Psoas muscle (tissue), 7 donors: ENCODE measurements at regions not wholly inside any gene's neighbourhood (a gene's known extent, or its start where the extent isn't known, plus 50 kb on each side); places are given as distances from the start of the nearest gene placed in this dataset.
A peak's percentile ranks its signal among the peaks of the same experiment; 100 is the strongest.

Experiments
- ATAC-seq, 4 donors: fragments of 200-7000 bp; cut with Tn5 transposase; one replicate each; pipeline ENCODE4 v1.9.1; 2020; ENCODE audit warnings: moderate library complexity in 3 of 4, mild to moderate bottlenecking in 2 of 4
- DNase-seq, 2 donors: peaks; one replicate each; pipeline ENCODE4 v3.0.0-alpha.2; 2020
- H3K27ac ChIP-seq: fragments of 200-600 bp; one replicate; pipeline ENCODE4 v1.8.0; 2022
- H3K27me3 ChIP-seq, 3 donors: fragments of 200-600 bp in 1 of 3; one replicate each; pipeline versions ENCODE4 v1.6.1 to v1.8.0; 2013 to 2022; ENCODE audit warnings: low read length in 2 of 3, mild to moderate bottlenecking in 2 of 3, moderate library complexity in 1 of 3; ENCODE audit not compliant: insufficient read depth in 3 of 3
- H3K36me3 ChIP-seq, 2 donors: fragments of 200-600 bp in 1 of 2; one replicate each; pipeline versions ENCODE4 v1.6.1 to v1.8.0; 2013 to 2022; ENCODE audit warnings: low read depth in 1 of 2, mild to moderate bottlenecking in 1 of 2, moderate library complexity in 1 of 2; ENCODE audit not compliant: insufficient read depth in 1 of 2
- H3K4me1 ChIP-seq: fragments of 200-600 bp; one replicate; pipeline ENCODE4 v1.8.0; 2022
- H3K4me3 ChIP-seq: fragments of 200-600 bp; one replicate; pipeline ENCODE4 v1.8.0; 2022; ENCODE audit warnings: mild to moderate bottlenecking
- H3K9me3 ChIP-seq: fragments of 200-600 bp; one replicate; pipeline ENCODE4 v1.8.0; 2022
- WGBS, 3 donors: extraction: QIAGEN DNeasy Blood & Tissue Kit; methylation state at CpG; one replicate each; pipeline versions ENCODE4 v1.1.6 to v1.1.7; 2013; 5-methylcytosine and 5-hydroxymethylcytosine counted together
- intact Hi-C, 2 donors: fragments of 100-400 bp; cut with DNase I; formaldehyde crosslinking; loops; one replicate each; pipeline versions ENCODE4 v1.11.0 to v1.14.2; 2022
- TF ChIP-seq, protein P1 (sequence below): fragments of 200-600 bp; IDR thresholded peaks from one replicate; pipeline ENCODE4 v1.8.0; 2022; ENCODE audit warnings: antibody characterized with exemption
- donor health status: healthy with polysubstance abuse.
- donor health status: DM: no; HTN: no; CAD: no; lungs with moderate emphysema.
- donor health status: Bipolar disorder and iron deficiency.
- donor health status: healthy.
- donor health status: DM: yes; HTN: yes; CAD: no.
- donor health status: DM: no; HTN: no; CAD: no.
- donor health status: DM: yes; HTN: yes; CAD: no.

DNA sequence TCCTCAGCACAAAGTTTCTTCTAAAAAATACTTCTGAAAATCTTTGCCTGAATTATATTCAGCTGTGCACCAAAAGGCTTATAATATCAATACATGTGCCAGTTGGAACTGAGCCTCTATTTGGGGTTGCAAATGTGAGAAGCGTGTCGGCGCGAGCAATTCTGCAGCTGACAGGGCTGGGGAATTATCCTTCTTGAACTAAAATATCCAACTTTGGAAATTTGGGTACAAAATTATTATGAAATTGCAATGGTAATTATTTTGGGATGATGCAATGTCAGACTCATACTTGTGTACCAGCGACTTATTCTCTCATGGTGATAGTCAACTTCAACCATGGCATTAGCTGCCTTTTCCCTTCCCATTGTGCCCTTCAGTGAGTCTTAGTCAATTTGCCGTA is 507.0 kb upstream of the KLF6 start:
- no peaks in the 10 kb centered on the region for H3K9me3 ChIP-seq
- peak in 2 of 4 donors; percentile 39 to 65 for ATAC-seq
- no peak overlapping the region for H3K27ac ChIP-seq
- intact Hi-C loops, result no loop called here
- H3K4me1 ChIP-seq, result no peaks in the 10 kb centered on the region
- TF ChIP-seq, protein P1, sequence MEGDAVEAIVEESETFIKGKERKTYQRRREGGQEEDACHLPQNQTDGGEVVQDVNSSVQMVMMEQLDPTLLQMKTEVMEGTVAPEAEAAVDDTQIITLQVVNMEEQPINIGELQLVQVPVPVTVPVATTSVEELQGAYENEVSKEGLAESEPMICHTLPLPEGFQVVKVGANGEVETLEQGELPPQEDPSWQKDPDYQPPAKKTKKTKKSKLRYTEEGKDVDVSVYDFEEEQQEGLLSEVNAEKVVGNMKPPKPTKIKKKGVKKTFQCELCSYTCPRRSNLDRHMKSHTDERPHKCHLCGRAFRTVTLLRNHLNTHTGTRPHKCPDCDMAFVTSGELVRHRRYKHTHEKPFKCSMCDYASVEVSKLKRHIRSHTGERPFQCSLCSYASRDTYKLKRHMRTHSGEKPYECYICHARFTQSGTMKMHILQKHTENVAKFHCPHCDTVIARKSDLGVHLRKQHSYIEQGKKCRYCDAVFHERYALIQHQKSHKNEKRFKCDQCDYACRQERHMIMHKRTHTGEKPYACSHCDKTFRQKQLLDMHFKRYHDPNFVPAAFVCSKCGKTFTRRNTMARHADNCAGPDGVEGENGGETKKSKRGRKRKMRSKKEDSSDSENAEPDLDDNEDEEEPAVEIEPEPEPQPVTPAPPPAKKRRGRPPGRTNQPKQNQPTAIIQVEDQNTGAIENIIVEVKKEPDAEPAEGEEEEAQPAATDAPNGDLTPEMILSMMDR, result no peak
- DNase-seq, result peak; percentile 33 to 73
- 16 to 37% (median 29%) methylated on average over 6 of the region's 6 CpGs for WGBS, 3 donors
- no peak overlapping the region for H3K4me3 ChIP-seq
- no peaks in the 10 kb centered on the region for H3K36me3 ChIP-seq
- no peaks in the 10 kb centered on the region for H3K27me3 ChIP-seq

GRCh38 chr10:4285121-4285520 is 500.1 kb upstream of the KLF6 start:
- 89 to 94% (median 91%) methylated on average over 6 of the region's 6 CpGs for WGBS, 3 donors
- TF ChIP-seq, protein P1, result no peak

GRCh38 chr10:4283846-4284610 is 499.0 kb upstream of the KLF6 start:
- no peak overlapping the region for H3K4me3 ChIP-seq
- H3K27me3 ChIP-seq, result no peaks in the 10 kb centered on the region
- no peaks in the 10 kb centered on the region for H3K9me3 ChIP-seq
- intact Hi-C loops, result no loop called here
- H3K36me3 ChIP-seq, result no peaks in the 10 kb centered on the region
- DNase-seq, result peak; percentile 59 to 79
- ATAC-seq, result peak; percentile 79 to 91 (median 84)
- peaks cover 16% of the 10 kb centered on the region for H3K4me1 ChIP-seq
- 14 to 24% (median 17%) methylated on average over 7 of the region's 7 CpGs for WGBS, 3 donors
- H3K27ac ChIP-seq, result peak overlapping the region; percentile 56
- TF ChIP-seq, protein P1, result no peak

More at GRCh38 chr10:4285121-4285520, 500.1 kb upstream of the KLF6 start:
- H3K27me3 ChIP-seq, result no peaks in the 10 kb centered on the region
- H3K36me3 ChIP-seq, result no peaks in the 10 kb centered on the region
- H3K9me3 ChIP-seq, result no peaks in the 10 kb centered on the region
- no peak overlapping the region for H3K4me3 ChIP-seq
- H3K4me1 ChIP-seq, result peaks cover 16% of the 10 kb centered on the region
- peak overlapping the region; percentile 56 for H3K27ac ChIP-seq
- no peak for DNase-seq
- intact Hi-C loops, result no loop called here
- ATAC-seq, result no peak

- H3K36me3 ChIP-seq, result no peaks in the 10 kb centered on the region
- ATAC-seq, result no peak
- DNase-seq, result no peak
- H3K9me3 ChIP-seq, result no peaks in the 10 kb centered on the region
- no peak overlapping the region for H3K4me3 ChIP-seq
- TF ChIP-seq, protein P1, result no peak
- no peaks in the 10 kb centered on the region for H3K27me3 ChIP-seq
- peaks cover 16% of the 10 kb centered on the region for H3K4me1 ChIP-seq
- intact Hi-C loops, result no loop called here
- peak overlapping the region; percentile 23 for H3K27ac ChIP-seq
- 87 to 92% (median 89%) methylated on average over 4 of the region's 4 CpGs for WGBS, 3 donors
Observed at GRCh38 chr10:4282496-4282895, 497.5 kb upstream of the KLF6 start.
